Naive B cell (primary cell): ENCODE measurements at regions not wholly inside any gene's neighbourhood (a gene's known extent, or its start where the extent isn't known, plus 50 kb on each side); places are given as distances from the start of the nearest gene placed in this dataset.
"Not testable (repeated sequence)": the region's sequence is repeated elsewhere in the genome, so short reads cannot be mapped to it uniquely, and the experiment has no call there.

Source experiments
- ATAC-seq, 2 donors: fragments of 150-1000 bp; cut with Tn5 transposase; 2 replicates each; pipeline ENCODE4 v1.10.0; 2021; ENCODE audit warnings: low read depth in 2 of 2, mild to moderate bottlenecking in 2 of 2, moderate library complexity in 2 of 2
- DNase-seq: peaks from one replicate; pipeline ENCODE4 v3.0.0; 2022
- H3K27ac Mint-ChIP-seq, 6 donors: one replicate each; pipeline ENCODE4 v1.8.0; 2020 to 2022; ENCODE audit warnings: mild to moderate bottlenecking in 6 of 6, mixed read lengths in 6 of 6, moderate library complexity in 5 of 6, inconsistent platforms in 2 of 6
- H3K27me3 Mint-ChIP-seq, 3 donors: one replicate each; pipeline ENCODE4 v1.8.0; 2021 to 2022; ENCODE audit warnings: mixed read lengths in 3 of 3, mild to moderate bottlenecking in 1 of 3
- H3K36me3 Mint-ChIP-seq, 2 donors: one replicate each; pipeline ENCODE4 v1.8.0; 2020 to 2022; ENCODE audit warnings: mixed read lengths in 2 of 2, inconsistent platforms in 1 of 2, mild to moderate bottlenecking in 1 of 2
- H3K4me1 Mint-ChIP-seq, 3 donors: one replicate each; pipeline ENCODE4 v1.8.0; 2020 to 2022; ENCODE audit warnings: mixed read lengths in 3 of 3, inconsistent platforms in 1 of 3, mild to moderate bottlenecking in 1 of 3, moderate library complexity in 1 of 3
- H3K4me3 Mint-ChIP-seq, 8 donors: one replicate each; pipeline ENCODE4 v1.8.0; 2020 to 2022; ENCODE audit warnings: mild to moderate bottlenecking in 8 of 8, mixed read lengths in 8 of 8, moderate library complexity in 8 of 8, inconsistent platforms in 2 of 8
- H3K9me3 Mint-ChIP-seq, 7 donors: one replicate each; pipeline ENCODE4 v1.8.0; 2020 to 2022; ENCODE audit warnings: mixed read lengths in 7 of 7, mild to moderate bottlenecking in 5 of 7, inconsistent platforms in 2 of 7, moderate library complexity in 1 of 7

DNA sequence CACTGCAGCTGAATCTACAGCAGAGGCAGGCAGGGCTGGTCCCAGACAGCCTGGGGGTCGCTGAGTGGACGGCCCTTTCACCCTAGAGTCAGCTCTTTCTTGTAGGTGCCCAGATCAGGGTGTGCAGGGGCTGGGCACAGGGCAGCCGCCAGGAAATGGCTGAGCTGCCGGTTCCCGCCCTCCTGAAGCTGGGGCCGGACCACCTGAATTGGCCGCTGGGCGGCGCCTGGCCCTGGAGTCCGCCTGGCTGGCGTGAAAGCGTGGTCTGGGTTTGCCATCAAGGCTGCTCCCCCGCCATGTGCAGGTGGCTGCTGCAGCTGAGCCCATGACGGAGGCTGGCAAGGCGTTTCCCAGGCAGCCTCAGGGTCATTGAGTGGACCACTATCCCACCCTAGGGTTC lies 85.7 kb downstream of the POTEM start:
- not testable (repeated sequence) for H3K27ac Mint-ChIP-seq, DNase-seq, H3K36me3 Mint-ChIP-seq, ATAC-seq, H3K27me3 Mint-ChIP-seq, H3K4me3 Mint-ChIP-seq, H3K4me1 Mint-ChIP-seq, H3K9me3 Mint-ChIP-seq

DNA sequence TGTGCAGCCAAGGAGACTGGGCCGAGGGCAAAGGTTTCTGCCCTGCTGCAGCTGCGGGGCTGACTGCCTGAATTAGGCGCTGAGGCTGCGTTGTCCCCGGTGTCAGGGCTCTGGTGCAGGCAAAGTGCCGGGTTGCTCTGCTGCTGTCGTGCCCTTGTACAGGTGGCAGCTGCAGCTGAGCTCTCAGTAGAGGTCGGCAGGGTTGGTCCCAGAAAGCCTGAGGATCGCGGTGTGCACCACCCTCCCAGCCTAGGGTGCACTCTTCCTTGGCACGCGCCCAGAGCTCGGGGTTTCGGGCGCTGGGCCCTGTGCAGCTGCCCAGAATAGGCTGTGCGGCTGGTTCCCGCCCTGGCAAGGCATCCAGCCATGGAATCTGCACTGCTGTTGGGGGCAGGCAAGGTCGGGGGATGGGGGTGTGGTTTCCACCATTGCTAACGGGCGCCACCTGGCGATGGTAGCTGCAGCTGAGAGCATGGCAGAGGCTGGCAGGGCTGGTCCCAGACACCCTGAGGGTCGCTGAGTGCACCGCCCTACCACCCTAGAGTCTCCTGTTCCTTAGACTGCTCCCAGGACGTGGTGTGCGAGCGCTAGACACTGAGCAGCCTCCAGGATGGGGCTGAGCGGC lies 86.3 kb downstream of the POTEM start:
- H3K4me1 Mint-ChIP-seq, H3K36me3 Mint-ChIP-seq, H3K9me3 Mint-ChIP-seq, H3K27ac Mint-ChIP-seq, ATAC-seq, H3K27me3 Mint-ChIP-seq, DNase-seq, H3K4me3 Mint-ChIP-seq: not testable (repeated sequence)

DNA sequence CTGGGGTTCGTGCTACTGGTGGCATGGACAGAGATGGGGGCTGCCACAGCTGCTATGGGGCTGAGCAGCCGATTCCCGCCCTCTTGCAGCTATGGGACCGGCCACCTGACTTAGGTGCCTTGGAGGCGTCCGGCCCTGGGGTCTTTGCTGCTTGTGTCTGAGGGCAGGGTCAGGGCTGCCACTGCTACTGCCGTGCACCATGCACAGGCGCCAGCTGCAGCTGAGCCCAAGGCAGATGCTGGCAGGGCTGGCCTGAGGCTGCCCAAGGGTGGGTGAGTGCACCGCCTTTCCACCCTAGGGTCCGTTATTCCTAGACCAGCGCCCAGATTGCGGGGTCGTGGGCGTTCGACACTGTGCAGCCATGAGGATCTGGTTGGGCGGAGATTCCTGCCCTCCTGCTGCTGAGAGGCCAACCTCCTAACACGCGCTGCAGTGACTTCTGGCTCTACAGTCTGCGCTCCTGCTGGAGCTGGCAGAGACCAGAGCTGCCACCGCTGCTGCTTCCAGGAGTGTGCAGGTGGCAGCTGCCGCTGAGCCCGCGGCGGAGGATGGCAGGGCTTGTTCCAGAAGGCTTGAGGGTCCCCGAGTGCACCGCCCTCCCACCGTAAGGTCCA lies 87.0 kb downstream of the POTEM start:
- not testable (repeated sequence) for H3K4me1 Mint-ChIP-seq, DNase-seq, H3K27me3 Mint-ChIP-seq, H3K27ac Mint-ChIP-seq, H3K4me3 Mint-ChIP-seq, ATAC-seq, H3K9me3 Mint-ChIP-seq, H3K36me3 Mint-ChIP-seq

DNA sequence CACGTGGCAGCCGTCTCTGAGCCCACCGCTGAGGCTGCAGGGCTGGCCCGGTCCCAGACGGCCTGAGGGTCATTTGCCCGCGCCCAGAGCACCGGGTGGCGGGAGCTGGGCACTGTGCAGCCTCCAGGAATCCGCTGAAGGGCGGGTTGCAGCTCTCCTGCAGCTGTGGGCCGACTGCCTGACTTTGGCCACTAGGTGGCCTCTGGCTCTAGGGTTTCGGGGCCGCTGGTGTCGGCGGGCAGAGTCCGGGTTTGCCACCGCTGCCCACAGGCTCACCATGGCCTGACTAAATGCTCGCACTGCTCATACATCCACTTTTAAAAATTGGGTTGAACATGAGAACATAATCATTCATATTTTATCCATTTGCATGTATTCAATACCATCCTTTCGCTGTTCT lies 87.7 kb downstream of the POTEM start:
- not testable (repeated sequence) for H3K27ac Mint-ChIP-seq, H3K27me3 Mint-ChIP-seq, ATAC-seq, H3K4me1 Mint-ChIP-seq, H3K36me3 Mint-ChIP-seq, H3K9me3 Mint-ChIP-seq, DNase-seq, H3K4me3 Mint-ChIP-seq

DNA sequence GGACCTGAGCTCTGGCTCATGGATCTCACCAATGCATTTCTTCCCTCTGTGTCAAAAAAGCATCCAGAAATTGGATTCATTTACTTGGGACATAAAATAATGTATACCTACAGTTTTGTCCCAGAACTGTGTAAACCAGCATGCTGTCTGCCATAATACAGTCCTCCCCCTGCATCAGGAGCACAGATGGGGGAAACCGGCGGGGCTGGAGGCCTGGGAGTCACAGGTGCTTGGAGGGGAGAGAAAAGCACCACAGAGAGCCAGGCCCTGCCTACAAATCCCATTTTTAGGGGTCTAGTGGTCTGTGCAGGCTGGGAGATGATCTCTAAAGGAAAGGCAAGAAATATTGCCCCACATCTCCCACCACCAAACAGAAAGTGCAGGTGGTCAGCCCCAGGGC lies 91.8 kb downstream of the POTEM start:
- DNase-seq, H3K4me1 Mint-ChIP-seq, ATAC-seq, H3K27ac Mint-ChIP-seq, H3K4me3 Mint-ChIP-seq, H3K36me3 Mint-ChIP-seq, H3K9me3 Mint-ChIP-seq, H3K27me3 Mint-ChIP-seq: not testable (repeated sequence)

DNA sequence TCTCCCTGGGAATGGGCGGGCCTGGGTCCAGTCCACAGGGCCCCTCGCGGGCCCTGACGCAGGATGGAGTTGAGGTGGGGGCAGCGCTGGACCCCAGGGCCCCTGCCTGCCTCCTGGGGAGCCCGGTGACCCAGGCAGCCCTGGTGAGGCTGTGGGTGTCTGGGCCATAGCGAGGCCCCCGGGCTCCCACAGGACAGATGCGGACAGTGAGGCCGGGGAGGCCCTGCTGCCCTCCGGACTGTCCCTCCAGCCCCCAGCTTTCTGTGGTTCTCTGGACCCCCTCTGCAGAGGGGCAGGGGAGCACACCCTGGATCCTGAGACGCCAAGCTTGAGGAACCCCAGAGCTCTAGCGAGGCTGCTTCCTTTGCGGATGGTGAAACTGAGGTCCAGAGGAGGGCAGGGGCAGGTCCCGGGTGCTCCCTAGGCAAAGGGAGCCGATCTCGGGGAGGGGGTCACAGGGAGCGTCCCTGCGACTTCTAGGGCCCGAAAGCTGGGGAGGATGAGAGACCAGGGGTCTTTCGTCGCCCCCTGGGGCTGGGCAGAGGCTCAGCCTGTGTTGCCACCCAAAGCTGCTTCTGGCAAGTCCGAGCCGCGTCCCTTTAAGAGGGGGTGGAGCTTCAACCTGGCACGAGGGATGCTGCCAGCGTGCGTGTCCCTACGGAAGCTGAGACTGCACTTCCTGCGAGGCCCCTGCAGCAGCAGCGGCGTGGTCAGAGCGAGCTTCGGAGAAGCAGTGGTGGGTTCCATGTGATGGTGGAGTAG lies 94.6 kb downstream of the POTEM start:
- H3K27me3 Mint-ChIP-seq, DNase-seq, H3K9me3 Mint-ChIP-seq, H3K36me3 Mint-ChIP-seq, H3K4me1 Mint-ChIP-seq, H3K4me3 Mint-ChIP-seq, H3K27ac Mint-ChIP-seq: not testable (repeated sequence)
- peak in 1 of 2 donors; percentile 52 for ATAC-seq

DNA sequence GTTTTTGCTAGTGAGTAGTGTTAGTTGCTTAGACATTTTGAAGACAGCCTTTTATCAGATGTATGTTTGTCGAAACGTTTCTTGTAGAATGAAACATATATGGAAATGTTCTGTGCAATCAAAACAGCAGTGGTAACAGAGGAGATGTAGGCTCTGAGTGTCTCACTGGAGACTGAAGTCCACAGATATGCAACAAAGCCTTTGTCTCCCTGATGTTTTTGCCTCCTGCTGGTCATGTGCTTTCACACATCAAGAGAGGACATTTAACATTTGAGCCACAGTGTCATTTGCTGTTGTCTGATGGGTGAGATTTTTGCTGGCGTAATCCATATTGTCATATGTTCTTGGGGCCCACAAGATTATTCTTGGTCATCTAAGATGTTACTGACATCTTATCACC lies 101.7 kb downstream of the POTEM start:
- not testable (repeated sequence) for H3K36me3 Mint-ChIP-seq, H3K9me3 Mint-ChIP-seq, ATAC-seq, H3K4me3 Mint-ChIP-seq, H3K27me3 Mint-ChIP-seq, H3K4me1 Mint-ChIP-seq, H3K27ac Mint-ChIP-seq, DNase-seq

DNA sequence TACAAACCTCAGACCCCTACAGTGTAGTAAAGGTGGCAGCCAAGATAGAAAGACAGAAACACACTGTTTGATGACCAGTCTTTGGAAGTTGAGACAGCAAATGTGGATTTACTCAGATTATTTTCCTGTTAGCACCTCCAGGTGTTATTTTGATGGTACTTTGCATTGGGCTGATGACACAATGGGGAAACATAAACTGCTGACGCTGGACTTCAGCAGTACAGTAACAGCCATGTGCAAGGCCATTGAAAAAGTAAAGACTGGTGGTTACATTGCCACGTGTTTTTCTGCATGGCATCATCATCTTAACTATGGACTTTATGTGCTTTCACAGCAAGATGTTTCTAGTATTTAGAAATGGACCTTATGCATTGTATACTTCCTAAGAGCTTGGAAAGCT lies 105.3 kb downstream of the POTEM start:
- not testable (repeated sequence) for H3K36me3 Mint-ChIP-seq, H3K27me3 Mint-ChIP-seq, H3K4me1 Mint-ChIP-seq, DNase-seq, ATAC-seq, H3K4me3 Mint-ChIP-seq, H3K27ac Mint-ChIP-seq, H3K9me3 Mint-ChIP-seq

DNA sequence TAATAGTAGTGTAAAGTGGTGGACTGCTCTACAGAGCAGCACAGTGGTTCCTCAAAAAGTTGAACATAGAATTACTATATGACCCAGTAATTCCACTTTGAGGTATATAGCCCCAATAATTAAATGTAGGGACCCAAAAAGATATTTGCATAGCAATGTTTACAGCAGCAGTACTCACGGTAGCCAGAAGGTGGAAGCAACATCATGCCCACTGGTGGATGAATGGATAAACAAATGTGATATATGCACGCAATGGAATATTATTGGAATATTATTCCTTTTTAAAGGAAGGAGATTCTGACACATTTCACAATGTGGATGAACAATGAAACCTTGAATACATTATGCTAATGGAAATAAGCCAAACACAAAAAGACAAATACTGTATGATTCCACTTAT lies 121.4 kb downstream of the POTEM start:
- not testable (repeated sequence) for H3K27ac Mint-ChIP-seq, DNase-seq, H3K36me3 Mint-ChIP-seq, ATAC-seq, H3K4me3 Mint-ChIP-seq, H3K9me3 Mint-ChIP-seq, H3K27me3 Mint-ChIP-seq, H3K4me1 Mint-ChIP-seq

DNA sequence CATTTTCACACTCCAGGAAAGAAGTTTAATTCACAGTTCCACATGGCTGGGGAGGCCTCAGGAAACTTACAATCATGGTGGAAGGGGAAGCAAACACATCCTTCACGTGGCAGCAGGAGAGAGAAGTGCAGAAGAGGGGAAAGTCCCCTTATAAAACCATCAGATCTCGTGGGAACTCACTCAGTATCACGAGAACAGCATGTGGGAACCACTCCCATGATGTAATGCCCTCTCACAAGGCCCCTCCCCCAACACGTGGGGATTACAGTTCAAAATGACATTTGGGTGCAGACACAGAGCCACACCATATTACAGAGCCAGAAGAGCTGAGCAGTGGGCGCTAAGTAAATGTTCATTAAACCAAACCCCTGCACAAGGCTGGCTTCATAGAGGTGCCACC lies 126.0 kb downstream of the POTEM start:
- H3K4me1 Mint-ChIP-seq, H3K9me3 Mint-ChIP-seq, ATAC-seq, H3K4me3 Mint-ChIP-seq, H3K36me3 Mint-ChIP-seq, DNase-seq, H3K27me3 Mint-ChIP-seq, H3K27ac Mint-ChIP-seq: not testable (repeated sequence)

DNA sequence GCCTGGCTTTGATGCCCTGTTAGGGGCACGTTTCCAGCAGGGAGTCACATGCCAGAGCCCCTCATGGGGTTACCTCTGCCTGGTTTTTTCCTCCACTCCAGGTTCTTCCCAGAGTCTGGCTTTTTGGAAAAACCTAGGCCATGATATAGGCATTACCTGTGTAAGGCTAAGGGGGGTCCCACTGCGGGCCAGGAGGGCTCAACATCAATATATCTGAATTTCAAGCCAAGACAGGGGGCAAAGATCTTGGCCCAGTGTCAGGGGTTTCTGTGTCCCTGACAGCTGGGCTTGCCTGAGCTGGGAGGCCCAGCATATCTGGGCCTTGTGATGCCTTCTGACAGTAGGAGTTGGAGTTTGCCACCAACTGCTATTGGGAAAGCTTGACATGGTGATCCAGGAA lies 127.5 kb downstream of the POTEM start:
- ATAC-seq, H3K9me3 Mint-ChIP-seq, H3K4me3 Mint-ChIP-seq, H3K27ac Mint-ChIP-seq, DNase-seq, H3K36me3 Mint-ChIP-seq, H3K27me3 Mint-ChIP-seq, H3K4me1 Mint-ChIP-seq: not testable (repeated sequence)

DNA sequence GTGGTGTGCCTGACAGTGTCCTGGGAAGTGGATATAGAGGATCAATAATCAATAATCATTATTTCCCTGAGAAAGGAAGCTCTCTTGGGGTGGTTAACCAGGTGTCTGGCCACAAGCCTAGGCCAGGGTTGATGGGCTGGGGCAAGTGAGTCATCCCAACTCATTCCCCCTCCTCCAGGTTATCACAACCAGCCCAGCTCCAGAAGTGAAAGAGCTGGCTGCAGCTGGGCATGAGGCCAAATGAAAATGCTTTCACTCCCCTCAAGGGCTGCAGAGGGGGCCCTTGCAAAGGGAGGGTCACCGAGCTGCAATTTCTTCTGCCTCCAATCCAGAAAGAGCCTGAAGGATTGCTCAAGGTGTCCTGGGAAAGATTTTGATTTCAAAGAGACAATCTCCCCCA lies 127.9 kb downstream of the POTEM start:
- H3K27me3 Mint-ChIP-seq, DNase-seq, ATAC-seq, H3K36me3 Mint-ChIP-seq, H3K4me1 Mint-ChIP-seq, H3K27ac Mint-ChIP-seq, H3K4me3 Mint-ChIP-seq, H3K9me3 Mint-ChIP-seq: not testable (repeated sequence)

DNA sequence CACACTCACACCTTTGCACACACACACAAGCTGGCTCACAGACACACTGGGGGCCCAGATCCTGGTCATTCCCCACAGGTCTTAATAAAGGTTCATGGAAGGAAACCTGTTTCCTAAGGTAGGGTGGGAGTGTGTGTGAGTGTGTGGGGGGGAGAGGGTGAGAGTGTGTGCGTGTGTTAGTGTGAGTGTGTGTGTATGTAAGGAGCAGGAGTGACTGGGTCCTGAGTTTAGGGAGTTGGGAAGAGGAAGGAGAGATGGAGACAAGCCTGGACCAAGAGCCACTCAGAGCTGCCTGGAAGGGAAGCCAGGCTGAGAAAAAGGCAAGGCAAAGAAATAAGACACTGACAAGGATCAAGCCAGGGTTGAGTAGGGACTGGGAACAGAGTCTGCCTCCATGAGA lies 129.2 kb downstream of the POTEM start:
- not testable (repeated sequence) for H3K9me3 Mint-ChIP-seq, H3K36me3 Mint-ChIP-seq, H3K4me1 Mint-ChIP-seq, H3K27me3 Mint-ChIP-seq, H3K4me3 Mint-ChIP-seq, H3K27ac Mint-ChIP-seq, DNase-seq, ATAC-seq

DNA sequence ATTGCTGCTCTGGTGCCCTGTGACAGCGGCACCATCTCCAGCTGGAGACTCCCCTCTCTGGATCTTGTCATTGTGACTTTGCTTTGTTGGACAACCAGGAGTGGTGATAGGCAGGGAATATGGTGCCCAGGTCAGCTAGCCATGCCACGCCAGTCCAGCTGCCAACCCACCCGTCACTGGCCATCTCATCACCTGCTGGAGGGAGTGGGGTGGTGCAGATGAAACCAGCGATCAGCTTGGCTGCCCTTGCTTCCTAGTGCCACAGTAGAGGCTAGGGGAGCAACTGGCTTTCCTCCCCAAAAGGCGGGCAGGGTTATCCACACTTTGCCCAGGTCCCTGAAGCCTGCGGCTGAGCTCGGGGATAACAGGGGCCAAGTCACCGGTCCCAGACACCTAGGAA lies 129.6 kb downstream of the POTEM start:
- ATAC-seq, DNase-seq, H3K27me3 Mint-ChIP-seq, H3K9me3 Mint-ChIP-seq, H3K27ac Mint-ChIP-seq, H3K4me1 Mint-ChIP-seq, H3K36me3 Mint-ChIP-seq: not testable (repeated sequence)
- peak overlapping the region in 1 of 8 donors; percentile 21 for H3K4me3 Mint-ChIP-seq
